Panc1 (cell line): ENCODE measurements at regions not wholly inside any gene's neighbourhood (a gene's known extent, or its start where the extent isn't known, plus 50 kb on each side); places are given as distances from the start of the nearest gene placed in this dataset.

Experiments
- ATAC-seq: fragments of 200-7000 bp; cut with Tn5 transposase; 2 replicates; pipeline ENCODE4 v1.9.1; 2020; ENCODE audit warnings: mild to moderate bottlenecking, moderate library complexity
- BruUV-seq: library from RNA; stranded (reverse); fragments of 400-500 nt; replicated peaks from 2 replicates; lab custom pipeline; 2021; lab: Mats Ljungman, UMichigan
- CTCF ChIA-PET: fragments of 300-600 bp; sonication (Branson Sonifier 250); formaldehyde crosslinking; loops from one replicate; lab custom pipeline; 2022; ENCODE audit warnings: antibody characterized with exemption; lab: Charles Lee
- POLR2A ChIA-PET: fragments of 300-600 bp; sonication (Branson Sonifier 250); formaldehyde crosslinking; loops from one replicate; lab custom pipeline; 2022; ENCODE audit warnings: antibody characterized with exemption; lab: Charles Lee
- DNase-seq: peaks from one replicate; pipeline ENCODE4 v3.0.0-alpha.2; 2010; ENCODE audit warnings: low read depth, low spot score
- H3K27ac ChIP-seq: 2 replicates; pipeline ENCODE4 v1.5.1; 2011; ENCODE audit warnings: mild to moderate bottlenecking, low read length, inconsistent platforms
- H3K27me3 ChIP-seq: fragments of 200-500 bp; sonication (Bioruptor generic); 2 replicates; pipeline ENCODE4 v1.6.0; 2014; ENCODE audit warnings: low read length, inconsistent platforms; ENCODE audit not compliant: control insufficient read depth, insufficient read depth
- H3K36me3 ChIP-seq: fragments of 200-500 bp; sonication (Bioruptor generic); 2 replicates; pipeline ENCODE4 v1.5.1; 2014; ENCODE audit warnings: inconsistent platforms, mild to moderate bottlenecking, low read length, moderate library complexity; ENCODE audit not compliant: control insufficient read depth, insufficient read depth
- H3K4me1 ChIP-seq: 2 replicates; pipeline ENCODE4 v1.5.1; 2011; ENCODE audit warnings: inconsistent platforms, mild to moderate bottlenecking, low read length, moderate library complexity; ENCODE audit not compliant: control insufficient read depth, insufficient read depth
- H3K4me3 ChIP-seq, 2 experiments: 2 replicates each; pipeline ENCODE4 v1.5.1; 2011 to 2012; ENCODE audit warnings: low read depth in 2 of 2, low read length in 2 of 2, mild to moderate bottlenecking in 2 of 2, inconsistent platforms in 1 of 2, moderate library complexity in 1 of 2
- H3K9me3 ChIP-seq: fragments of 200-500 bp; sonication (Bioruptor generic); 2 replicates; pipeline ENCODE4 v1.5.1; 2014; ENCODE audit warnings: low read depth, mild to moderate bottlenecking, inconsistent platforms, low read length, moderate library complexity; ENCODE audit not compliant: control insufficient read depth, insufficient read depth
- POLR2AphosphoS5 ChIP-seq: IDR thresholded peaks from 2 replicates; pipeline ENCODE4 v1.6.1; 2012; ENCODE audit warnings: mild to moderate bottlenecking, low read depth, low read length, moderate library complexity
- REST ChIP-seq, 2 experiments: IDR thresholded peaks; 2 replicates each; pipeline ENCODE4 v1.6.1; 2011 to 2012; ENCODE audit warnings: low read depth in 2 of 2, control low read depth in 1 of 2, low read length in 1 of 2, mild to moderate bottlenecking in 1 of 2, moderate library complexity in 1 of 2; ENCODE audit not compliant: insufficient read depth in 1 of 2
- SIN3A ChIP-seq: IDR thresholded peaks from 2 replicates; pipeline ENCODE4 v1.6.1; 2012; ENCODE audit warnings: low read depth, mild to moderate bottlenecking, low read length, moderate library complexity, borderline replicate concordance; ENCODE audit not compliant: insufficient read depth
- TCF7L2 ChIP-seq: IDR thresholded peaks from 2 replicates; pipeline ENCODE4 v1.6.1; 2011; ENCODE audit warnings: mild to moderate bottlenecking, low read depth, low read length, inconsistent platforms
- in situ Hi-C: cut with HindIII; loops from 2 replicates; pipeline ENCODE4 v1.10.0; 2016; ENCODE audit warnings: low sequenced_read_pairs, low pct_unique_long_range_greater_than_20kb
- intact Hi-C: fragments of 100-400 bp; cut with micrococcal nuclease; formaldehyde crosslinking; loops from one replicate; pipeline ENCODE4 v1.10.0; 2022; ENCODE audit not compliant: unreplicated experiment
- TF ChIP-seq, protein P1 (sequence below): fragments of 450-650 bp; IDR thresholded peaks from 2 replicates; pipeline ENCODE4 v1.5.1; 2017; ENCODE audit warnings: mild to moderate bottlenecking

GRCh38 chr3:89612027-89612426, 504.6 kb downstream of the EPHA3 start:
- in situ Hi-C loops (no loop called here), intact Hi-C loops (no loop called here)
- H3K4me3 ChIP-seq = no peak overlapping the region
- H3K36me3 ChIP-seq = no peaks in the 10 kb centered on the region
- H3K27me3 ChIP-seq = no peaks in the 10 kb centered on the region
- no peaks in the 10 kb centered on the region for H3K9me3 ChIP-seq
- CTCF ChIA-PET = no interaction called here
- no peak for DNase-seq
- no peak for ATAC-seq
- no TSS peak for BruUV-seq
- POLR2A ChIA-PET = no interaction called here
- no peak overlapping the region for H3K27ac ChIP-seq
- H3K4me1 ChIP-seq = no peaks in the 10 kb centered on the region
- TF ChIP-seq TCF7L2 = no peak

DNA sequence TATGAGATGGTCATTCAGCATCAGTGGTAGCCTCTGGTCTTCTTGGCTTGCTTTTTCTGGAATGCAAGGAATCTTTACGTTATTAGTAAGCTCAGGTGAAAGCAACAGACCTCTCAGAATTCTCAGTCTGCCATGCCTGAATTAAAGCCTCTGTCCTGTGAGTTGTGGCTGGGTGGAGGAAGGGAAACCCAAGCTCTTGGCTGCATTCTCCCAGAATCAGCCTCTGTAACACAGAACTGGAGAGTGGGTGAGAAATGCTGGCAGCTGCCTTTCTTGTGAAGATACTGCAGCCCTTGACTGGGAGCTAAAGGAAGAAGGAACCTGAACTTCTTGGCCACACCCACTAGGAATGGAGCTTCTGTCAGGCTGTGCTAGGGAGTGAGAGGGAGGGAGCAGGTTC, 505.8 kb downstream of the EPHA3 start:
- no peak for ATAC-seq
- TF ChIP-seq SIN3A (no peak), TCF7L2 (no peak), REST (IDR thresholded peaks at IDR 0.05; ENCODE audit: insufficient read depth in 1 of 2, low read depth in 2 of 2, low read length in 1 of 2) (no peak), POLR2AphosphoS5 (no peak)
- TF ChIP-seq, protein P1, sequence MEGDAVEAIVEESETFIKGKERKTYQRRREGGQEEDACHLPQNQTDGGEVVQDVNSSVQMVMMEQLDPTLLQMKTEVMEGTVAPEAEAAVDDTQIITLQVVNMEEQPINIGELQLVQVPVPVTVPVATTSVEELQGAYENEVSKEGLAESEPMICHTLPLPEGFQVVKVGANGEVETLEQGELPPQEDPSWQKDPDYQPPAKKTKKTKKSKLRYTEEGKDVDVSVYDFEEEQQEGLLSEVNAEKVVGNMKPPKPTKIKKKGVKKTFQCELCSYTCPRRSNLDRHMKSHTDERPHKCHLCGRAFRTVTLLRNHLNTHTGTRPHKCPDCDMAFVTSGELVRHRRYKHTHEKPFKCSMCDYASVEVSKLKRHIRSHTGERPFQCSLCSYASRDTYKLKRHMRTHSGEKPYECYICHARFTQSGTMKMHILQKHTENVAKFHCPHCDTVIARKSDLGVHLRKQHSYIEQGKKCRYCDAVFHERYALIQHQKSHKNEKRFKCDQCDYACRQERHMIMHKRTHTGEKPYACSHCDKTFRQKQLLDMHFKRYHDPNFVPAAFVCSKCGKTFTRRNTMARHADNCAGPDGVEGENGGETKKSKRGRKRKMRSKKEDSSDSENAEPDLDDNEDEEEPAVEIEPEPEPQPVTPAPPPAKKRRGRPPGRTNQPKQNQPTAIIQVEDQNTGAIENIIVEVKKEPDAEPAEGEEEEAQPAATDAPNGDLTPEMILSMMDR = no peak
- no peaks in the 10 kb centered on the region for H3K36me3 ChIP-seq
- H3K9me3 ChIP-seq = no peaks in the 10 kb centered on the region
- no peak for DNase-seq
- ChIA-PET CTCF (no interaction called here), POLR2A (no interaction called here)
- no peaks in the 10 kb centered on the region for H3K27me3 ChIP-seq
- H3K4me3 ChIP-seq = no peak overlapping the region
- no TSS peak for BruUV-seq
- intact Hi-C loops (no loop called here), in situ Hi-C loops (no loop called here)
- H3K27ac ChIP-seq = no peak overlapping the region
- H3K4me1 ChIP-seq = no peaks in the 10 kb centered on the region

- intact Hi-C loops = no loop called here
- H3K36me3 ChIP-seq = no peaks in the 10 kb centered on the region
- H3K4me3 ChIP-seq = no peak overlapping the region
- H3K27me3 ChIP-seq = no peaks in the 10 kb centered on the region
- ATAC-seq = no peak
- POLR2A ChIA-PET = no interaction called here
- no TSS peak for BruUV-seq
- no peak for TF ChIP-seq TCF7L2
- TF ChIP-seq, protein P1 = no peak
- TF ChIP-seq SIN3A = no peak
- TF ChIP-seq REST (IDR thresholded peaks at IDR 0.05; ENCODE audit: insufficient read depth in 1 of 2, low read depth in 2 of 2, low read length in 1 of 2) = no peak
- no peak for TF ChIP-seq POLR2AphosphoS5
- no peaks in the 10 kb centered on the region for H3K4me1 ChIP-seq
- CTCF ChIA-PET = no interaction called here
- H3K27ac ChIP-seq = no peak overlapping the region
- H3K9me3 ChIP-seq = no peaks in the 10 kb centered on the region
- in situ Hi-C loops = no loop called here
- DNase-seq = no peak
Measured at GRCh38 chr3:89617706-89618105, 510.3 kb downstream of the EPHA3 start.
